Neutrophil (primary cell): ENCODE measurements at regions not wholly inside any gene's neighbourhood (a gene's known extent, or its start where the extent isn't known, plus 50 kb on each side); places are given as distances from the start of the nearest gene placed in this dataset.

Experiments used
- H3K27ac ChIP-seq: fragments of 200-600 bp; sonication (generic); 2 replicates; pipeline ENCODE4 v1.5.1; 2016; ENCODE audit warnings: mild to moderate bottlenecking, moderate library complexity
- H3K27me3 ChIP-seq: fragments of 200-600 bp; sonication (generic); 2 replicates; pipeline ENCODE4 v1.6.0; 2016; ENCODE audit warnings: mild to moderate bottlenecking
- H3K36me3 ChIP-seq: fragments of 200-600 bp; sonication (generic); 2 replicates; pipeline ENCODE4 v1.5.1; 2017
- H3K4me1 ChIP-seq, 2 experiments: fragments of 200-600 bp in 1 of 2; sonication (generic) in 1 of 2; 1 replicate in 1 of 2; 2 replicates in 1 of 2; pipeline versions ENCODE4 v1.5.1 to v1.6.1; 2013 to 2016; ENCODE audit warnings: low read depth in 1 of 2, low read length in 1 of 2, mild to moderate bottlenecking in 1 of 2, moderate library complexity in 1 of 2; ENCODE audit not compliant: control insufficient read depth in 1 of 2, insufficient read depth in 1 of 2
- H3K4me3 ChIP-seq, 2 experiments: fragments of 200-600 bp in 1 of 2; sonication (generic) in 1 of 2; 1 replicate in 1 of 2; 2 replicates in 1 of 2; pipeline ENCODE4 v1.5.1; 2013 to 2016; ENCODE audit warnings: low read depth in 1 of 2, low read length in 1 of 2, mild to moderate bottlenecking in 1 of 2, moderate library complexity in 1 of 2
- H3K9me3 ChIP-seq: fragments of 200-600 bp; sonication (generic); 2 replicates; pipeline ENCODE4 v1.5.1; 2016
- CTCF ChIP-seq: fragments of 200-600 bp; sonication (generic); IDR thresholded peaks from 2 replicates; pipeline ENCODE4 v1.5.1; 2016; ENCODE audit warnings: antibody characterized with exemption

GRCh38 chr4:18976884-18977283 is 955.3 kb upstream of the LCORL start:
- H3K4me1 ChIP-seq: no peaks in the 10 kb centered on the region
- no peaks in the 10 kb centered on the region for H3K9me3 ChIP-seq
- no peaks in the 10 kb centered on the region for H3K36me3 ChIP-seq
- TF ChIP-seq CTCF: no peak
- H3K27ac ChIP-seq: no peak overlapping the region
- no peaks in the 10 kb centered on the region for H3K27me3 ChIP-seq
- H3K4me3 ChIP-seq: no peak overlapping the region

- H3K27me3 ChIP-seq: no peaks in the 10 kb centered on the region
- no peaks in the 10 kb centered on the region for H3K36me3 ChIP-seq
- H3K9me3 ChIP-seq: no peaks in the 10 kb centered on the region
- no peak overlapping the region for H3K27ac ChIP-seq
- no peaks in the 10 kb centered on the region for H3K4me1 ChIP-seq
- H3K4me3 ChIP-seq: no peak overlapping the region
- no peak for TF ChIP-seq CTCF
Observed at GRCh38 chr4:18975916-18976808, 954.6 kb upstream of the LCORL start.

- H3K27me3 ChIP-seq: no peaks in the 10 kb centered on the region
Observed at GRCh38 chr4:18973296-18973695, 951.7 kb upstream of the LCORL start.

GRCh38 chr4:18961879-18962278 is 940.3 kb upstream of the LCORL start:
- H3K27ac ChIP-seq: no peak overlapping the region
- H3K4me3 ChIP-seq: no peak overlapping the region
- H3K4me1 ChIP-seq: no peaks in the 10 kb centered on the region
- TF ChIP-seq CTCF: no peak
- H3K27me3 ChIP-seq: no peaks in the 10 kb centered on the region
- H3K36me3 ChIP-seq: no peaks in the 10 kb centered on the region
- H3K9me3 ChIP-seq: no peaks in the 10 kb centered on the region

More at GRCh38 chr4:18973296-18973695, 951.7 kb upstream of the LCORL start:
- no peaks in the 10 kb centered on the region for H3K36me3 ChIP-seq
- no peak overlapping the region for H3K27ac ChIP-seq
- H3K4me1 ChIP-seq: no peaks in the 10 kb centered on the region
- H3K4me3 ChIP-seq: no peak overlapping the region
- TF ChIP-seq CTCF: no peak
- no peaks in the 10 kb centered on the region for H3K9me3 ChIP-seq

- Histone ChIP-seq H3K36me3 (no peaks in the 10 kb centered on the region), H3K27ac (no peak overlapping the region), H3K9me3 (no peaks in the 10 kb centered on the region), H3K4me1 (no peaks in the 10 kb centered on the region), H3K4me3 (no peak overlapping the region), H3K27me3 (no peaks in the 10 kb centered on the region)
- no peak for TF ChIP-seq CTCF
Observed at GRCh38 chr4:18961266-18961665, 939.7 kb upstream of the LCORL start.
